ENCODE measurements at regions not wholly inside any gene's neighbourhood (a gene's known extent, or its start where the extent isn't known, plus 50 kb on each side); places are given as distances from the start of the nearest gene placed in this dataset.
"Not testable (repeated sequence)": the region's sequence is repeated elsewhere in the genome, so short reads cannot be mapped to it uniquely, and the experiment has no call there.

DNA sequence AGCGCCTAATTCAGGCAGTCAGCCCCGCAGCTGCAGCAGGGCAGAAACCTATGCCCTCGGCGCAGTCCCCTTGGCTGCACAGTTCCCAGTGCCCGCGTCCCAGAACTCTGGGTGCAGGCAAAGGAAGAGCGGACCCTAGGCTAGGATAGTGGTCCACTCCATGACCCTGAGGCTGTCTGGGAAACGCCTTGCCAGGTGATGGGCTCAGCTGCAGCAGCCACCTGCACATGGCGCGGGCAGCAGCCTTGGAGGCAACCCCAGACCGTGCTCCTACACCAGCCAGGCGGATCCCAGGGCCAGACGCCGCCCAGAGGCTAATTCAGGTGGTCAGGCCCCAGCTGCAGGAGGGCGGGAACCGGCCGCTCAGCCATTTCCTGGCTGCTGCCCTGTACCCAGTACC lies 83.0 kb downstream of the POTEC start:
- DNase-seq (ENCODE audit: low spot score), result not testable (repeated sequence)

DNA sequence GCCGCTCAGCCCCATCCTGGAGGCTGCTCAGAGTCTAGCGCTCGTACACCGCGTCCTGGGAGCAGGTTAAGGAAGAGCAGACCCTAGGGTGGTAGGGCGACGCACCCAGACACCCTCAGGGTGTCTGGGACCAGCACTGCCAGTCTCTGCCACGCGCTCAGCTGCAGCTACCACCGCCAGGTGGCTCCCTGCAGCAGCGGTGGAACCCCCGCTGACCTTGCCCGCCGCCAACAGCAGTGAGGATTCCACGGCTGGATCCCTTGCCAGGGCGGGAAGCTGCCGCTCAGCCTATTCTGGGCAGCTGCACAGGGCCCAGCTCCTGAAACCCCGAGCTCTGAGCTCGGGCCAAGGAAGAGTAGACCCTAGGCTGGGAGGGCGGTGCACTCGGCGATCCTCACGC lies 83.6 kb downstream of the POTEC start:
- DNase-seq (ENCODE audit: low spot score), result not testable (repeated sequence)

DNA sequence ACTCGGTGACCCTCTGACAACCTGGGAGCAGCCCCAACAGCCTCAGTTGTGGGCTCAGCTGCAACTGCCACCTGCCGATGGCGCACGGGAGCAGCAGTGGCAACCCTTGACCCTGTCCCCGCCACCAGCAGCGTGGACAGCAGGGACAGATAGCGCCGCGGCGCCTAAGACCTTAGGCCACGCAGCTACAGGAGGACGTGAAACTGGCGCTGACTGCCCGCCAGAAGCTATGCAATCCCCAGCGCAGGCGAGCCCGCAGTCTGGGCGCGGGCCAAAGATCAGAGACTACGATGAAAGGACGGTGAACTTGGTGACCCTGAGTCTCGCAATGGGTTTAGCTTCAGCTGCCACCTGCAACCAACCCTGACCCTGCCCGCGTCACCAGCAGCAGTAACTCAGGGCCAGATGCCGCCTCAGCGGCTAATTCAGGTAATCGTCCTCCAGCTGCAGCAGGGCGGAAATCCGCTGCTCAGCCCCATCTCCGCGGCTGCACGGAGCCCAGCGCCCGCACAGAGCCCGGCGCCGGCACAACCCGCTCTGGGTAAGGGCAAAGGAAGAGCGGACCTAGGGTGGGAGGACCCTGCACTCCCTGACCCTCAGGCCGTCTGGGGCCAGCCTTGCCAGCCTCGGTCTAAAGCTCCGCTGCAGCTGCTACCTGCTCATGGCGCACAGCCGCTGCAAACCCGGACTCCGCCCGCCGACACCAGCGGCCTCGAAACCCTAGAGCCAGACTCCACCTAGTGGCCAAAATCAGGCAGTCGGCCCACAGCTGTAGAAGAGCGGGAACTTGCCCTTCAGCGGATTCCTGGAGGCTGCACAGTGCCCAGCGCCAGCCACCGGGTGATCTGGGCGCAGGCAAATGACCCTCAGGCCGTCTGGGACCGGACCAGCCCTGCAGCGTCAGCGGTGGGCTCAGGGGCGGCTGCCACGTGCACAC lies 85.1 kb downstream of the POTEC start:
- not testable (repeated sequence) for DNase-seq (ENCODE audit: low spot score)

DNA sequence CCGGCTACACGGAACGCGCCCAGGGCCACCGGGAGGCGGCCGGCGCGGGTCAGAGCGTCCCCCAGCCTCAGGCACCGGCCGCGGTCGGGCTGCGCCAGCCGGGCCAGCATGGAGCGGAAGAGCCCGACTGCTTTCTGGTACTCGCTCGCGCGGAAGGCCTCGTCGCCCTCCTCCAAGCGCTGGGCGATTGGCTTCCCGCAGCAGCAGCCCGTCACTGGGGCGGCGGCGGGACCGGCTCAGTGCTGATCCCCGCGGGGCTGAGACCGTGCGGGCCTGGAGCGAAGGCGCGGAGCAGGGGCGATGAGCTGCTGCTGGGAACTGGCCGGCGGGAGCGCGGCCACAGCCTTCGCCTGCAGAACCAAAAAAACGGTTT lies 92.8 kb downstream of the POTEC start:
- DNase-seq (ENCODE audit: low spot score), result not testable (repeated sequence)

DNA sequence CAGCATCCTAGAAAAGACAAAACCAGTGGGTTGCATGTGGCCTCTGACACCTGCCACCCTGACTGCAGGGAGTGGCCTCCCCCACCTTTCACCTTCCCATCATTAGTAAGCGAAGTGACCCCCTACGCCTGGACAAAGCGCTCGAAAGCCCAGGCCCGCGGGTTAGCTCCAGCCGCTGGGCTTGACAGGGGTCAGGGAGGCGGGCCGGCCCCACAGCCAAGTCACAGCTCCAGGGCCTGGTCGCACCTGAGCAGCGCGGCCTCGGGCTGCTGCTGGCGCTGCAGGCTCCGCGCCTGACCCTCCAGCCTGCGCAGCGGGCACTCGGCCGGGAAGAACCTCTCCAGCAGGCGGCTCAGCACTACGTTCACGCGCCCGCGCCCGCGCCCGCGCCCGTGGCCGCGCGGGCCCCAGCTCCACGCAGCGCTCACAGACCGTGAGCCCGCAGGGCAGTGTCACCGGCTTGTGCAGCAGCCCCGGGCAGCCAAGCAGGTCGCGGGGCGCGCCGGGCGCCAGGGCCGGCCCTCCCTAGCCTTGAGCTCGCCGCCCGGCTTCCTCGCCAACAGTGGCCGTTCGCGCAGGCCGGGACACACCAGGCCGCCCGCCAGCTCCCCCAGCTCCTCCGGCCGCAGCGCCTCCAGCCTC lies 93.3 kb downstream of the POTEC start:
- not testable (repeated sequence) for DNase-seq (ENCODE audit: low spot score)

DNA sequence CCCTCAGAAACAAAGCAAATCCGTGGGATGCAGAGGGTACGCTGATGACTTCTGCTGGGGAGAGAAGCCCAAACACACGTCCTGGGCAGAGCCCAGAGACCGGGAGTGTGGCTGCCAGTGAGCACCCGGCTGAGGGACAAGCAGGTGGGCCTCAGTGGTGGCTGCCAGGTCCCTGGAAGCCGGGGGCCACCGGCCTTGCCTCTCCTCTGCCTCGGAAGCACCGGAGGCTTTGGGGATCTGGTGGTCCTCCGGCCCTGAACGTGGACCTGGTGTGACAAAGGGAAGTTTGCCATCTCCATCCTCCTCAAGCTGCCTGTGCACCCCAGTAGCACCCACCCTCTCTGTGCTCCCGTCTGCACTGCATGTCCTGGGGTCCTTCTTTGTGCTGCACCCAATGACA lies 94.3 kb downstream of the POTEC start:
- DNase-seq (ENCODE audit: low spot score), result not testable (repeated sequence)

DNA sequence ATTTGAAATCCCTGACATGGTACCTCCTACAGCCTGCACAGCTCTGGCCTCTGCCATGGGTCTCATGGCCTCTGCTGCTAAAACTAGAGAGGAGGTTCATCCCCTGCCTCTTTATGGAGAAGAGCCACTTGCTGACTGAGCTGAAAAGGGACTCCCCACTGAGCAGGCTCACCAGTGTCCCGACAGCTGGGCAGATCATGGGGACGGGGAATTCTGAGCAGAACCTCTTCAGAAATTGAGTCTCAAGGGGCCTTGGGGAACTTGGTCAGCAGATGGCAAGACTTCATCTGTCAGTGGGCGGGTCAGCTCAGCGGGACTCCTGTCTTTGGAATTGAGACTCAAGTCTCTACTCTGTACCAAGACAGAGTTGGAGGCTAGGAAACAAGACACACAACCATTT lies 95.7 kb downstream of the POTEC start:
- not testable (repeated sequence) for DNase-seq (ENCODE audit: low spot score)

DNA sequence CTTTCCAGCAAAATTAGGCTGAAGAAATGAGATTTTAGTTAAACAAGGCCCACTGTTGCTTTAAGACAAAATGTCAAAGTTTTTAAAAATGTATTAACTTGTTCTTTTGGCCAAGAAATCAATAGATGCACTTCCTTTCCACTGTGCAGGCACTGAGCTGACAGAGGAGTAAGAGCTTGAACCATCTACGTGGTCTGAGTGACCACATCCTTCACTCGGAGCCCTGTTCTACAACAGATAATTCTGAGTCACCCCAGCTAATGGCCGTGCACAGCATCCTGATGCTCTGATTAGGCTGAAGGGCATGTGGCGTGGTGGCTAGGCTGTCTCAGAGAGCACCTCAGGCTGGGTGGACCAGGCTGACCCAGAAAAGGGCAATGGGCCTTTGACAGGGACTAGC lies 107.9 kb downstream of the POTEC start:
- peak; percentile 9 for DNase-seq (ENCODE audit: low spot score)

DNA sequence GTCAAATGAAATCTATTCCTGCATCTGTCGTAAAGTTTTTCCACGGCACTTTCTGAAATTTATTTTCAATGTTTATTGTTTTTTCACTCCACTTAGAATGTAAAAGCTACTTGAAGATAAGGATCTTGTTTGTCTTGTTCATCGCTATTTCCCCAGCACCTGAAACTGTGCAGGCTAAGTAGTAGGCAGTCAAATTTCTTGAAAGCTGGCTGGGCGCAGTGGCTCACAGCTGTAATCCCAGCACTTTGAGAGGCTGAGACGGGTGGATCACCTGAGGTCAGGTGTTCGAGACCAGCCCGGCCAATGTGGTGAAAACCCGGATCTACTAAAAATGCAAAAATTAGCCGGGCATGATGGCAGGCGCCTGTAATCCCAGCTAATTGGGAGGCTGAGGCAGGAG lies 111.0 kb downstream of the POTEC start:
- not testable (repeated sequence) for DNase-seq (ENCODE audit: low spot score)

DNA sequence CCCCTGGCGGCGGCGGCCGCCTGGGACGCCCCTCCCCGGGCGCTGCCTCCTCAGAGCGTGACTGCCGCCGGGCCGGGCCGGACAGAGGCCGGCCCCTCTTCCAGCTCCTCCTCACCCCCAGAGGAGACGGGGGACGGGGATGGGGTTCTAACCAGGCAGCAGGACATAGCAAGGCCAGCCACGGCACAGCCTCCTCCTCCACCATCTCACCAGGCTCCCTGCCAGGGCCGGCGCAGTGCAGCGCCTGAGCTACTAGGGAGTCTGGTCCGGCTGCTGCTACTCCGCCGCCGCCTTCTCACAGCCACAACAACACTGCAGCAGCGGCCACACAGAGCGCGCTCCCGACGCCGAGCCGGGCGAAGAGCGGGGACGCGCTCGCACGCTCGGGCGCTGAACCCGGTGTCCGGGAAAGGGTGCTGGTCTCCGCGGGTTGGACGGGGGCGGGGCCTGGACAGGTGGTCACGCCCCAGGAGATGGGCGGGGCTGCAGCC lies 112.3 kb downstream of the POTEC start:
- peak; percentile 73 for DNase-seq (ENCODE audit: low spot score)

DNA sequence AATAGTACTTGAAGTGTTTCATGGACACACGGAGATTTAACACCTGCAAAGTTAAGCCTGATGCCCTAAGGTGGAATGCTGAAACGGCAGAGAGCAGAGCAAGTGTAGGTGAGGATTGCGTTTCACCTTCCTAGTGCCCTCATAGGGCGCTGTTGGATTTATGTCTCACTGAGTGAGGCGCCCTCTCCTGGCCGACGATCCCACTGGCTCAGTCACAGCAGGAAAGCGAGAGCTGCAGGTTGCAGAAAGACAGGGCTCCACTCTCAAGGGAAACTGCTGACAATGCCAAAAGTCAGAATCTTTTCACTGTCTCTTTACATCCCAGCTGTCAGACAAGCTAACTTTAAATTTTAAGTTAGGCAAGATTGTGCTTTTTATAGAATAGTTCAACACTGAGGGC lies 127.6 kb downstream of the POTEC start:
- not testable (repeated sequence) for DNase-seq (ENCODE audit: low spot score)

DNA sequence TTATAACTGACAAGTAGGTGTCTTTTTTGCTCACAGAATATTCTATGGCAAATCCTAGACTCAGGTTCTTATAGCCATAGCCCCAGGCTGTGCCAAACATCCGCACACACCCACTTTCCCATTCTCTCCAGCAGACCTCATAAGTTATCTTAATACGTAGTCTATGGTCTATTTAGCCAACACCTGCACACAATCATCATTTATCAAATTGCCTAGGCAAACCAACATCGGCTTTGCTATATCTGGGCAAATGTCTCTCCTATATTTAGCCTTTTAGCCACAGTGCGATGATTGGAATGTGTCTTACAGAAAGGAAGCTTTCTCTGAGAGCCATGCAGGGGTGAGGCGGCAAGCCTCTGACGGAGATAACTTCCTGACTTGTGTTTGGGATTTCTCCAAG lies 128.0 kb downstream of the POTEC start:
- DNase-seq (ENCODE audit: low spot score), result not testable (repeated sequence)

DNA sequence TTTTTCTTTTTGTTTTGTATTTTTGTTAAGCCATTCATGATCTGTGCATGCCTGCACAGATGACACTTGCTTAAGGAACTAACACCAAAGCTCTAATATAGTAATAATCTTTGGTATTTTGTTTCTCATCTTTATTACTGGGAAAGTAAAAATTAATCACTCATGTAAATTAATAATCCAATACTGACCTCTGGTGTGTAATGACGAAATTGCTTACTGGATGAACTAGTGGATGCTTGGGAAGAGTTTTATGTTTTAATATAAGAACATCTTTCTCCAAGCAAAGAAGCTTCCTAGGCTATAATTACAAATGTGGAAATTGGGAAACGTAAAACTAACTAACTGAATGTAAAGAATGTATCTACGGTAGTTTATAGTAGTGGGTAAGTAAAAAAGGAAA lies 147.9 kb downstream of the POTEC start:
- DNase-seq (ENCODE audit: low spot score), result not testable (repeated sequence)

DNA sequence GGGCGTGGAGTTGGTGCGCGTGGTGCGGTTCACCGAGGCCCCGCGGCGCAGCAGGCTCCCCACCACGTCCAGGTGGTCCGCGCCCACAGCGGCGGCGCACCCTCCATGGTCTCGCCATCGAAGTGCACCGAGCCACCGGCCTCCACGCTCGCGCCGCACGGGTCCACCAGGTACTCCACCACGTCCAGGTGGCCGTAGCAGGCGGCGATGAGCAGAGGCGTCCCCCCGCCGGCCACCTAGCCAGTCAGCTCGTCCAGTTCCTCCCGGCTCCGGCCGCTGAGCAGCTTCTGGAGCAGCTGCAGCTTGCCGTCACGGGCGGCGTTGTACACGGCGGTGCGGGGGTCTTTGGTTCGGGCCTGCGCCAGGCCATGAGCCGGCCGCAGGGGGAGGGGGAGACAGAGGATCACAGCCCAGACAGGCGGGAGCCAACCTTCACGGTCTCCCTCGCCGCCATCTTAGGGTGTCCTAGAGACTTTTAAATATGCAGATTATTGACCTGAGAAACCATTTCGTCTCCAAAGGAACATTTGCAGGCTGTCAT lies 149.8 kb downstream of the POTEC start:
- not testable (repeated sequence) for DNase-seq (ENCODE audit: low spot score)

DNA sequence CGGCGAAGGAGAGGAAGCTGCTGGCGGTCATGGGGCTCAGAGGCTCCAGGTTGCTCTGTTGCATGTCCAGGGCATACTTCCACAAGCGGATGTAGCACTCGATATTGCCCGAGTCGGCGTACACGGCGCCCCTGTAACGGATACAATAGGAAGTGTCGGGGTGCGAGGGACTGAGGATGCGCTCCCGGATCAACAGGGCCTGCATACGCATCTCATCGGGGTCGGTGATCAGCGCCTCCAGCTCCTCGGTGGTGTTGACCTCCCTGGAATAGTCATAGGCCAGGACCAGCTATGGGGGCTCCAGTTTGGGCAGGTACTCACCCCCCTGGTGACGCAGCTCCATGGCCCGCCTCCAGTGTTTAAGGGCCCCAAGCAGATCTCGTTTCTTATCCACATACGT lies 150.8 kb downstream of the POTEC start:
- DNase-seq (ENCODE audit: low spot score), result not testable (repeated sequence)

DNA sequence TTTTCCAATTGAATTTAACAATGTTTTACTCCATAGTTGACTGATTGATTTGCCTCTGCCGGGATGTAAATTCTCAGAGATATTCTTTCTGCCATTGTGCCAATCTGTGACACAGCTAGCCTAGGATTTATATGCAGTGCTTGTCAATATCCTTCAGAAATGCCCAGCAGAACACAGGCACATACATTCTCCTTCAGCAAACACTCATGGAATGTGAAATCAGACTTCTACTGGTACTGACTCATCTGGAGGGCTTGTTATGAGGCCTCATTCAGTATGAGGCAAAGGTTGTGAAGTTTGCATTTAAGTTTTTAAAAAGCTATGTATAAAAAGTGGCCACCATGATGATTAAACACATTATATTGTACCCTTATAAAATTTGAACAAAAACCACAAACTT lies 158.4 kb downstream of the POTEC start:
- not testable (repeated sequence) for DNase-seq (ENCODE audit: low spot score)

DNA sequence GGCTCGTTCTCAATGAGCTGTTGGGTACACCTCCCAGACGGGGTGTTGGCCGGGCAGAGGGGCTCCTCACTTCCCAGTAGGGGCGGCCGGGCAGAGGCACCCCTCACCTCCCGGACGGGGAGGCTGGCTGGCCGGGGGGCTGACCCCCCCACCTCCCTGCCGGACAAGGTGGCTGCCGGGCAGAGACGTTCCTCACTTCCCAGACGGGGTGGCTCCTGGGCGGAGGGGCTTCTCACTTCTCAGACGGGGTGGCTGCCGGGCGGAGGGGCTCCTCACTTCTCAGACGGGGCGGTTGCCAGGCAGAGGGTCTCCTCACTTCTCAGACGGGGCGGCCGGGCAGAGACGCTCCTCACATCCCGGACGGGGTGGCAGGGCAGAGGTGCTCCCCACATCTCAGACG lies 160.7 kb downstream of the POTEC start:
- DNase-seq (ENCODE audit: low spot score), result not testable (repeated sequence)

DNA sequence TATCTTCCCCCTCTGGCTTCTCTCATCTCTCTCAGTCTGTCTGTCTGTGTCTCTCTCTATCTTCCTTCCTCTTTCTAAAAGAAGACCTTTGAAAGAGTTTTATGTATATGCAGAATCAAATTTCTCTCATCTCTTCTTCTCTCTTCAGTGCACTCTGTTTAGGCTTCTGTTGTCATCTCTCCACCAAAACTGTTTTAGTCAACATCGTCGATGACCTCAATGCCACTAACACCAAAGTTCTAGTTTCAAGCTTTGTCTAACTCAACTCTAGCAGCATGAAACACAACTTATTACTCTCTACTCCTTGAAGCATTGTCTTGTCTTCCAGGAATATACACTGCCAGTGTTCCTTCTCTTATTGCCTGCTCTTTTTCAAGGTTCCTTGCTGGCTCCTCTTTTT lies 163.9 kb downstream of the POTEC start:
- not testable (repeated sequence) for DNase-seq (ENCODE audit: low spot score)

DNA sequence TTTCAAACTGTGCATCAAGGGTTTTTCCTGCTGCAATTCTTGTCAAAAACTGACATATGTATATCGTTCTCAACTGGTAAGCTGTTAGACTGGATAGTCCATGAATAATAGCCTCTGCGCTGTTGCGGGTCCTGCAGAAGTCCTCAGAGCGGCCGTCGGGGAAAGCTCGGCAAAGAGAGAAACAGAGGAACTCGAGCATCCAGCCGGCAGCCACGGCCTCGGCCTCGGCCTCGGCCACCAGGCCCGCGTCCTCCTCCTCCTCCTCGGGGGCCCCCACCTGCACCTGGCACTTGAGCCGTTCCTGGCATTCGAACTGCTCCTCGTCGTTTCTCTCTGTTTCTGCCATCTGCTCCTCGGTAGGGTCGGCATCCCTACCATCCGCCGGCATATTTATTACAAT lies 165.0 kb downstream of the POTEC start:
- DNase-seq (ENCODE audit: low spot score), result not testable (repeated sequence)

DNA sequence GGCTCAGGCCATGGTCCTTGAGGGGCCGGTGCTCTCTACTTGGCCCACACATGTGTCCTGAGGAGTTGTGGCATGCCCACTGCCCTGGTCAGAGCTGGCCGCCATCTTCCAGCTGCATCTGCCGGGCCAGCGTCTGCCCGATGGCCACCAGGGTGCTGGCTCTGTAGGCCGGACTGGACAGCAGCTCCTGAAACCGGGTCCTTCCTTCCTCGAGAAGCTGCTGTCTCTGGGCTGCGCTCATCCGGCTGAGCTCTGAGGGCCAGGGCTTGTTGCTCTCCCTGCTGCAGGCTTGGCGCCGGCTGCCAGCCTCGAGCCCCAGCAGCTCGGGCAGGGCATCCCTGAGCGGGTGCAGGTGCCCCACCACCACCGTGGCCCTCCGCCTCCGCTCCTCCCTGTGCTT lies 182.1 kb downstream of the POTEC start:
- DNase-seq (ENCODE audit: low spot score), result not testable (repeated sequence)

DNA sequence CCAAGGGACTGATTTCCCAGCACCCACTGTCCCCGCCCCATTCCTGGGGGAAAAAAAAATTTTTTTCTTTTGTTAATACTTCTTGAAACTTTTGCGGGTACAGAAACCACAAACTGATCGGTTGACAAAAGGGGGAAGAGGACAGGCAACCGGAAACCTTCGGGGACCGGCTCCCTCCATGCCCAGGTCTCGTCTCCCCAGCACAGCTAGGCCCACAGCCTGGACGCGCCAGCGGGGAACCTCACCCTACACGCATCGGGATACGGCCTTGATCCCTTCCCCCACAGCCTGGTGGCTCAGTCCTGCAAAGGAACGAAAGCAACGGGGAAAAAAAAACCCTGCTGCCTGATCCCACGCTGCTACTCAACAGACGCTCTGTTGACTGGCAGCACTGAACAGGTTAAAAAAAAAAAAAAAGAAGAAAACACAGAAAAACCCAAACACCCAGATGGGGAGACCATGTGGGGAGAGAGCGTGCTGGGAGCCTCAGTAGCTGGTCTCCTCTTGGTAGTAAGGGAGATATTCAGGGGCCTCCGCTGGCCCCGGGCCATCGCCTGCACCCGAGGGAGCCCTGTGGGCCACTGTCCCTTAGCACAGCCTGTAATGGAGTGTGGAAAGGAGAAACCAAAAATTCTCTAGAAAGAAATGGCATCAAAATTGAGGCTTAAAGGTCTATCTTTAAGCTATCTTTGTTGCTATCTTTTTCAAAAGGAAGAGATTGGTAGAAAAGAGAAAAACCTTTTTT lies 185.7 kb downstream of the POTEC start:
- not testable (repeated sequence) for DNase-seq (ENCODE audit: low spot score)

DNA sequence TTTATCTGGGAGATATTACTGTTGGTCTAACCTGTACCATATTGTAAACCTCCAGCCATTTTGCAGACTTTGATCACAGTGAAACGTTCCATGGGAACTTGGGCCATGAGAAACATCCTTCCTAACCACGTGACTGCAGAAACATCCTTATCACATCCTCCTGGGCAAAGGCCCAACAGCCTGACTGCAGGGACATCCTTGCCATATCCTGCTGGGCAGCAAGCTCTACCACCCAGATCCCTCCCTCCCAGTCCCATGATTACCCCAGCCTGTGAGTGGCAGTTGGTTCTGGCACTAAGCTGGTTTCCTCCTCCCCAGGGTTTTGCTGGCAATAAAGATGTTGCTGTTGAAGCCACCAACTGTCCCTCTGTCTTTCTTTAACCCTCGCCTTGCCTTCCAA lies 201.2 kb downstream of the POTEC start:
- DNase-seq (ENCODE audit: low spot score), result not testable (repeated sequence)

Measured in H4 (cell line).